ENCODE measurements at regions not wholly inside any gene's neighbourhood (a gene's known extent, or its start where the extent isn't known, plus 50 kb on each side); places are given as distances from the start of the nearest gene placed in this dataset.

DNA sequence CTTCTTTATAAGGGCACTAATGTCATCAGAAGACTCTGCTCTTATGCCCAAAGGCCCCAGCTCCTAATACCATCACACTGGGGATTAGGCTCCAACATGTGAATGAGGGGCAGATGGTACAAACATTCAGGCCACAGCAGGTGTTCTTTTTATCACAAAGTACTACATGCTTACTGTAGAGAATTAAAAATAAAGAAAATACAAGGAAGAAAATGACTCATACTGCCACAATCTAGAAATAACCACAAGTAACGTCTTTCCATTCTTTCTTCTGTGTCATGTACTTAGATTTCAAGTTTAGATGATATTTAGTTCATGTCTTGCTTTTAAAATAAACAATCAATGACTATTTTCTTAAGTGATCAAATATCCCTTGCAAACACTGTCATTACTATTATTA is 100.3 kb upstream of the NEDD4L start:
- TF ChIP-seq CTCF (IDR thresholded peaks at IDR 0.05): no peak
- no peak for TF ChIP-seq ZFX (IDR thresholded peaks at IDR 0.05; ENCODE audit: borderline replicate concordance)

Data from 22Rv1 (cell line).